ENCODE measurements at regions not wholly inside any gene's neighbourhood (a gene's known extent, or its start where the extent isn't known, plus 50 kb on each side); places are given as distances from the start of the nearest gene placed in this dataset.
"Not testable (repeated sequence)": the region's sequence is repeated elsewhere in the genome, so short reads cannot be mapped to it uniquely, and the experiment has no call there.

DNA sequence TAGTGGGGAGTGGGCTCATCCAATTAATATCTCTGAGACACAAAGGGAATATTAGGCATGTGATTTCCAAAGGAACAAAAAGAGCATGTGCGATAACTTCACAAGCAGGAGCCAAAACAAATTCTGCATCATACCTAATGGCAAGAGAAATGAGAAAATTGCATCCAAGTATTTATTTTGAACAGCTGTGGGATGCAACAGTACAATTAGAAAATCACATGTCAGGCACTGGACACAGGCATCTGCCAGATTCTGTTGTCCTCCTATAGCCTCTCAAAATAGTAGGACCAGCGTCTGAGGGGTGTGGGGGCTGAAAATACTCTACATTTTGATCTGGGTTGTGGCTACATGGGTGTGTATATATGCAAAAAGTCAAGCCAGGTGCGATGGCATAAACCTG is 66.3 kb downstream of the EDN1 start:
- TF ChIP-seq, protein P1, sequence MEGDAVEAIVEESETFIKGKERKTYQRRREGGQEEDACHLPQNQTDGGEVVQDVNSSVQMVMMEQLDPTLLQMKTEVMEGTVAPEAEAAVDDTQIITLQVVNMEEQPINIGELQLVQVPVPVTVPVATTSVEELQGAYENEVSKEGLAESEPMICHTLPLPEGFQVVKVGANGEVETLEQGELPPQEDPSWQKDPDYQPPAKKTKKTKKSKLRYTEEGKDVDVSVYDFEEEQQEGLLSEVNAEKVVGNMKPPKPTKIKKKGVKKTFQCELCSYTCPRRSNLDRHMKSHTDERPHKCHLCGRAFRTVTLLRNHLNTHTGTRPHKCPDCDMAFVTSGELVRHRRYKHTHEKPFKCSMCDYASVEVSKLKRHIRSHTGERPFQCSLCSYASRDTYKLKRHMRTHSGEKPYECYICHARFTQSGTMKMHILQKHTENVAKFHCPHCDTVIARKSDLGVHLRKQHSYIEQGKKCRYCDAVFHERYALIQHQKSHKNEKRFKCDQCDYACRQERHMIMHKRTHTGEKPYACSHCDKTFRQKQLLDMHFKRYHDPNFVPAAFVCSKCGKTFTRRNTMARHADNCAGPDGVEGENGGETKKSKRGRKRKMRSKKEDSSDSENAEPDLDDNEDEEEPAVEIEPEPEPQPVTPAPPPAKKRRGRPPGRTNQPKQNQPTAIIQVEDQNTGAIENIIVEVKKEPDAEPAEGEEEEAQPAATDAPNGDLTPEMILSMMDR (IDR thresholded peaks at IDR 0.05), result no peak
- H3K27ac ChIP-seq, result peak overlapping the region in 1 of 2 donors; percentile 91
- H3K4me3 ChIP-seq, result no peak overlapping the region
- no peak for DNase-seq (ENCODE audit: low spot score)

GRCh38 chr6:12356983-12357972 is 67.1 kb downstream of the EDN1 start:
- H3K4me3 ChIP-seq, result no peak overlapping the region
- TF ChIP-seq, protein P1 (IDR thresholded peaks at IDR 0.05), result no peak
- H3K27ac ChIP-seq, result no peak overlapping the region
- no peak for DNase-seq (ENCODE audit: low spot score)

DNA sequence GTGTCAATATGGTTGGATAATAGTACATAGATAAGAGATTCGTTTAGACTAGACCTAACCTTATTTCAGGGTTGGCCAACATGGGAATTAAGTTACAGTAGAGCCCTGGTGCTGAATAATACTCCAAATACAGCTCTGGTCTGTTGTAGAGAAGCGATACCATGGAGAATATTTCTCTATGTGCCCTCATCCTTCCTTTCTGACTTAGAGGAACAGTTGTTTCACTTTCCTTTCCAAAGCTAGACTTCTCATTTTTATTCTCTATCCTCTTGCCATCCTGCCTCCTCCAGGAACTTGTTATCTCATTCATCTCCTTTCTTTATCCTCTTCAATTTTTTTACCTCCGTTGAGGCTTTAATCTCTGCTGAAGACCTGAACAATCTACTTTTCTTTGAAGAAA is 68.9 kb downstream of the EDN1 start:
- TF ChIP-seq, protein P1 (IDR thresholded peaks at IDR 0.05), result no peak
- no peak overlapping the region for H3K27ac ChIP-seq
- H3K4me3 ChIP-seq, result no peak overlapping the region
- no peak for DNase-seq (ENCODE audit: low spot score)

- Histone ChIP-seq H3K27ac (no peak overlapping the region), H3K4me3 (no peak overlapping the region)
- TF ChIP-seq, protein P1 (IDR thresholded peaks at IDR 0.05), result no peak
- DNase-seq (ENCODE audit: low spot score), result no peak
Observed at GRCh38 chr6:12361042-12361765, 71.0 kb downstream of the EDN1 start.

DNA sequence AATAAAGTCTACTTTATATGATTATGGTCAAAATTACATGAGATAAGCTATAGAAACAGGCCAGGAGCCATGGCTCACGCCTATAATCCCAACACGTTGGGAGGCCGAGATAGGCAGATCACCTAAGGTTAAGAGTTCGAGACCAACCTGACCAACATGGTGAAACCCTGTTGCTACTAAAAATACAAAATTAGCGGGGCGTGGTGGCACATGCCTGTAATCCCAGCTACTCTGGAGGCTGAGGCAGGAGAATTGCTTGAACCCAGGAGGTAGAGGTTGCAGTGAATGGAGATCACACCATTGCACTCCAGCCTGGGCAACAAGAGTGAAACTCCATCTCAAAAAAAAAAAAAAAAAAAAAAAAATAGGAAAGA is 73.1 kb downstream of the EDN1 start:
- H3K4me3 ChIP-seq; DNase-seq (ENCODE audit: low spot score); H3K27ac ChIP-seq: not testable (repeated sequence)

DNA sequence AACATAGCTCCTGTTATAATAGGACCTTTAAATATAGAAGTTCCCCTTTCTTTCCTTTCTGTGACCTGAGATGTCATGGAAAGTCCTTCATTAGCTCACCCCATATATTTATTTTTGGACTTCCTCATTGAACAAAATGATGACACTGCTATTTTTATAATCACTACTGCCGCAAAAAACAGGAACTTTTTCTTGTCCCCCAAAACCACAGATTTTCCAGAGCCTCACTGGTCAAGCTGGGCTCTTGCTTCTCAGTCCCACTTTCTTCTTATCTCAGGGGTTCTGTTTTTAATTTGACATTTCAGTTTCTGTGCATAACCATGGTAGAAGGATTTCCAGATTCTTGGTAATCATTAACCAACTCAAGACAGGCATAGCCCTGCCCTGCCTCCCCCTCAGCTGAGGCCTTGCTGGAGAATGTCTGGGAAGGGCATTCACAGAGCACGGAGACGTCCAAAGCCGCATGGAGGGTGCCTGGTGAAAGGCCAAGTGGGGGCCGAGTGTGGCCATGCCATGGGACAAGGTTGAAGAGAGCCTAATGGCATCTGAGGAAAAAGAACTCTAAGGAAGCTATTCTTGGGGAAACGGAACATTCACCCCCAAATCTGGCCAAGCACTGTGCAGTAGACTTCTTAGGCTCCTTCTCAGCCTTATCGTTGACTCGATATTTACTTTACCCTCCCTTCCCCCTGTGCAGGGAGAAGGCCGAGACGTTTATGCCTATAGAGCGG is 73.7 kb downstream of the EDN1 start:
- TF ChIP-seq, protein P1 (IDR thresholded peaks at IDR 0.05), result no peak
- H3K4me3 ChIP-seq, result no peak overlapping the region

DNA sequence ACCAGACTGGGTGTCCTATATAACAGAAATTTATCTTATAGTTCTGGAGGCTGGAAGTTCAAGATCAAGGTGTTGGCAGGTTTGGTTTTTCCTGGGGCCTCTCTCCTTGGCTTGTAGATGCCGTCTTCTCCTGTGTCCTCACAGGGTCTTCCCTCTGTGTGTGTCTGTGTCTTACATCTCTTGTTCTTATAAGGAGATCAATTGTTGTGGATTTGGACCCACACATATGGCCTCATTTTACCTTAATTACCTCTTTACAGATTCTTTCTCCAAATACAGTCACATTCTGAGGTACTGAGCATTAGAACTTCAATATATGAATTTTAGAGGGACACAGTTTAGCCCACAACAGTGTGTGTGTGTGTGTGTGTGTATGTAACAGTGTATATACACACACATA is 74.5 kb downstream of the EDN1 start:
- TF ChIP-seq, protein P1 (IDR thresholded peaks at IDR 0.05), result no peak
- Histone ChIP-seq H3K27ac (no peak overlapping the region), H3K4me3 (no peak overlapping the region)
- DNase-seq (ENCODE audit: low spot score), result no peak

More for the DNA sequence above, 73.7 kb downstream of the EDN1 start:
- peak overlapping the region in 1 of 2 donors; percentile 9 for H3K27ac ChIP-seq
- DNase-seq (ENCODE audit: low spot score), result no peak

Measured in coronary artery (tissue), 2 donors.